Adrenal gland (tissue), 9 donors: ENCODE measurements at regions not wholly inside any gene's neighbourhood (a gene's known extent, or its start where the extent isn't known, plus 50 kb on each side); places are given as distances from the start of the nearest gene placed in this dataset.
"Not testable (repeated sequence)": the region's sequence is repeated elsewhere in the genome, so short reads cannot be mapped to it uniquely, and the experiment has no call there.

ENCODE experiments used
- DNase-seq, 7 donors: peaks; one replicate each; pipeline ENCODE4 v3.0.0-alpha.2; 2019 to 2020
- H3K27ac ChIP-seq, 5 donors: fragments of 200-600 bp; sonication (generic) in 4 of 5; 1 replicate in 3 of 5; 2 replicates in 2 of 5; pipeline versions ENCODE4 v1.5.1 to v1.8.0; 2016 to 2020; ENCODE audit warnings: mild to moderate bottlenecking in 1 of 5
- H3K27me3 ChIP-seq: fragments of 200-600 bp; 2 replicates; pipeline ENCODE4 v1.8.0; 2021
- H3K36me3 ChIP-seq, 2 donors: fragments of 200-600 bp; replicated peaks in 1 of 2; 1 replicate in 1 of 2; 2 replicates in 1 of 2; pipeline versions ENCODE4 v1.5.1 to v1.8.0; 2018 to 2022
- H3K4me1 ChIP-seq, 2 donors: fragments of 200-600 bp; replicated peaks in 1 of 2; 1 replicate in 1 of 2; 2 replicates in 1 of 2; pipeline versions ENCODE4 v1.5.1 to v1.8.0; 2018 to 2021
- H3K4me3 ChIP-seq, 4 donors: fragments of 200-600 bp; sonication (generic) in 3 of 4; one replicate each; pipeline ENCODE4 v1.5.1; 2016 to 2018
- H3K9me3 ChIP-seq, 3 donors: fragments of 200-600 bp; sonication (generic) in 1 of 3; replicated peaks in 1 of 3; 1 replicate in 2 of 3; 2 replicates in 1 of 3; pipeline versions ENCODE4 v1.5.1 to v1.8.0; 2016 to 2021
- WGBS, 4 donors: extraction: QIAGEN DNeasy Blood & Tissue Kit in 2 of 4; methylation state at CpG; one replicate each; pipeline versions ENCODE4 v1.1.5 to v1.1.7; 2013 to 2017; 5-methylcytosine and 5-hydroxymethylcytosine counted together
- intact Hi-C, 2 donors: fragments of 100-400 bp; cut with DNase I; formaldehyde crosslinking; loops; one replicate each; pipeline versions ENCODE4 v1.14.1 to v1.15.0; 2022 to 2023
- TF ChIP-seq, protein P1 (sequence below), 6 experiments: fragments of 450-650 bp in 4 of 6; fragments of 200-600 bp in 2 of 6; sonication (generic) in 1 of 6; IDR thresholded peaks; 1 replicate in 5 of 6; 2 replicates in 1 of 6; pipeline versions ENCODE4 v1.5.1 to v1.8.0; 2016 to 2021; ENCODE audit warnings: antibody characterized with exemption in 6 of 6, mild to moderate bottlenecking in 2 of 6, moderate library complexity in 1 of 6
- donor health status: healthy with polysubstance abuse.
- donor health status: Bipolar disorder and iron deficiency.
- donor health status: DM: yes; HTN: yes; CAD: no.
- donor health status: DM: no; HTN: no; CAD: no.
- donor health status: DM: no; HTN: no; CAD: no.

GRCh38 chr11:71698110-71698509 lies 115.4 kb upstream of the KRTAP5-11 start:
- H3K36me3 ChIP-seq, H3K27me3 ChIP-seq, H3K27ac ChIP-seq, H3K9me3 ChIP-seq, DNase-seq, intact Hi-C loops, H3K4me1 ChIP-seq, H3K4me3 ChIP-seq: not testable (repeated sequence)

DNA sequence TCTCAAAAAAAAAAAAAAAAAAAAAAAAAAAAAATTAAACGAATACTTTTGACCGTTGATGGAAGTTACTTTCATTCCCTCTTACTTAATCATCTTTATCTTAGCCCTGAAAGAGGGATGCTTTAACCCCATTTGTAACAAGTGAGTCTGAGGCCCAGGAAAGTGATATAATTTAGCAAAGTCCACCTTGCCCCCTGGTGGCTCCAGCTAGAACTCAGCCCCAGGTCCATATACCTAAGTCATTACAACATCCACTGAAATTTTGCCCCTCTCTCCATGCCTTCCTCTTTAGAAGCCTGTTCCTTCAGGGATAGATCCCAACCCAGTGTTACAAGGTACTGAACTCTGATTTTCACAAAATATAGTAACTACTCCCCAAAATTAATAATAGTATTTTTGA lies 116.3 kb upstream of the KRTAP5-11 start:
- H3K4me1 ChIP-seq, H3K36me3 ChIP-seq, H3K9me3 ChIP-seq, H3K4me3 ChIP-seq, H3K27me3 ChIP-seq, H3K27ac ChIP-seq, intact Hi-C loops: not testable (repeated sequence)
- TF ChIP-seq, protein P1, sequence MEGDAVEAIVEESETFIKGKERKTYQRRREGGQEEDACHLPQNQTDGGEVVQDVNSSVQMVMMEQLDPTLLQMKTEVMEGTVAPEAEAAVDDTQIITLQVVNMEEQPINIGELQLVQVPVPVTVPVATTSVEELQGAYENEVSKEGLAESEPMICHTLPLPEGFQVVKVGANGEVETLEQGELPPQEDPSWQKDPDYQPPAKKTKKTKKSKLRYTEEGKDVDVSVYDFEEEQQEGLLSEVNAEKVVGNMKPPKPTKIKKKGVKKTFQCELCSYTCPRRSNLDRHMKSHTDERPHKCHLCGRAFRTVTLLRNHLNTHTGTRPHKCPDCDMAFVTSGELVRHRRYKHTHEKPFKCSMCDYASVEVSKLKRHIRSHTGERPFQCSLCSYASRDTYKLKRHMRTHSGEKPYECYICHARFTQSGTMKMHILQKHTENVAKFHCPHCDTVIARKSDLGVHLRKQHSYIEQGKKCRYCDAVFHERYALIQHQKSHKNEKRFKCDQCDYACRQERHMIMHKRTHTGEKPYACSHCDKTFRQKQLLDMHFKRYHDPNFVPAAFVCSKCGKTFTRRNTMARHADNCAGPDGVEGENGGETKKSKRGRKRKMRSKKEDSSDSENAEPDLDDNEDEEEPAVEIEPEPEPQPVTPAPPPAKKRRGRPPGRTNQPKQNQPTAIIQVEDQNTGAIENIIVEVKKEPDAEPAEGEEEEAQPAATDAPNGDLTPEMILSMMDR (IDR thresholded peaks at IDR 0.05): peak in 5 of 6 experiments; percentile 22 to 55 (median 32)
- 41 to 61% (median 47%) methylated on average over 2 of the region's 2 CpGs for WGBS, 4 donors
- DNase-seq: peak in 4 of 7 donors; percentile 22 to 54 (median 38)

DNA sequence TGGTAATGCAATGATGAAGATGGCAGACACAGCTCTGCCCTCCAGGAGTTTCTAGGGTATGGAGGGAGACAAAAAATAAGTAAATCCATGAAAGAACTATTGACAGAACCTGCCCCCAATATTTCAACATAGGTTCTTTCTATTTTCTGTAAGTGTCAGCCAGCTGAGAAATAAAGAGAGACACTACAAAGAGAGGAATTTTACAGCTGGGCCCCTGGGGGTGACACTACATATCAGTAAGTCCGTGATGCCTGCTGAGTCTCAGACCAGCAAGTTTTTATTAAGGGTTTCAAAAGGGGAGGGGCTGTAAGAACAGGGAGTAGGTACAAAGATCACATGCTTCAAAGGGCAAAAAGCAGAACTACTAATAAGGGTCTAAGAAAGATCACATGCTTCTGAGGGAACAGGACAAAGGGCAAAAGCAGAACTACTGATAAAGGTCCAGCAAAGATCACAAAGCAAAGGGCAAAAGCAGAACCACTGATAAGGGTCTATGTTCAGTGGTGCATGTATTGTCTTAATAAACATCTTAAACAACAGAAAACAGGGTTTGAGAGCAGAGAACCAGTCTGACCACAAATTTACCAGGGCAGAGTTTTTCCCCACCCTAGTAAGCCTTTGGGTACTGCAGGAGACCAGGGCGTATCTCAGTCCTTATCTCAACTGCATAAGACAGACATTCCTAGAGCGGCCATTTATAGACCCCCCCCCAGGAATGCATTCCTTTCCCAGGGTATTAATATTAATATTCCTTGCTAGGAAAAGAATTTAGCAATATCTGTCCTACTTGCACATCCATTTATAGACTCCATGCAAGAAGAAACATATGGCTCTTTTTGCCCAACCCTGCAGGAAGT lies 119.0 kb upstream of the KRTAP5-11 start:
- DNase-seq, H3K9me3 ChIP-seq, H3K4me3 ChIP-seq, H3K36me3 ChIP-seq, intact Hi-C loops, H3K4me1 ChIP-seq, H3K27me3 ChIP-seq, H3K27ac ChIP-seq: not testable (repeated sequence)
- WGBS, 4 donors: 72 to 83% (median 81%) methylated on average over 3 of the region's 3 CpGs

DNA sequence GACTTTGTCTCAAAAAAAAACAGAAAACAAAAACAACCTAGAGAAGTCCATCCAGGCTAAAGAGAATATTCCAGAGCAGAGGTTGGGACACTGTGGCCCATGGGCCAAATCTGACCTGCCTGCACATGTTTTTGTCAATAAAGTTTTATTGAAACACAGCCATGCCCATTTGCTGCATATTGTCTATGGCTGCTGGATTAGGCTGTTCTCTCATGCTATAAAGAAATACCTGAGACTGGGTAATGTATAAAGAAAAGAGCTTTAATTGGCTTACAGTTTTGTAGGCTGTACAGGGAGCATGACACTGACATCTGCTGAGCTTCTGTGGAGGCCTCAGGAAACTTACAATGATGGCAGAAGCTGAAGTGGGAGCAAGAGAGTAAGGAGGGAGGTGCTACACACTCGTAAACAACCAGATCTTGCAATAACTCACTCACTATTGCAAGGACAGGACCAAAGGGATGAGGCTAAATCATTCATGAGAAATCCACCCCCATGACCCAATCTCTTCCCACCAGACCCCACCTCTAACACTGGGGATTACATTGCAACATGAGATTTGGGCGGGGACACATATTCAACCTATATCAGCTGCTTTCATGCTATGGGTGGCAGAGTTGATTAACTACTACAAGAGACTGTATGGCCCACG lies 122.5 kb upstream of the KRTAP5-11 start:
- H3K36me3 ChIP-seq, intact Hi-C loops, H3K27ac ChIP-seq, H3K9me3 ChIP-seq, H3K4me3 ChIP-seq, DNase-seq, H3K27me3 ChIP-seq, H3K4me1 ChIP-seq: not testable (repeated sequence)
- WGBS, 4 donors: 60 to 100% (median 72%) methylated on average over 2 of the region's 3 CpGs

DNA sequence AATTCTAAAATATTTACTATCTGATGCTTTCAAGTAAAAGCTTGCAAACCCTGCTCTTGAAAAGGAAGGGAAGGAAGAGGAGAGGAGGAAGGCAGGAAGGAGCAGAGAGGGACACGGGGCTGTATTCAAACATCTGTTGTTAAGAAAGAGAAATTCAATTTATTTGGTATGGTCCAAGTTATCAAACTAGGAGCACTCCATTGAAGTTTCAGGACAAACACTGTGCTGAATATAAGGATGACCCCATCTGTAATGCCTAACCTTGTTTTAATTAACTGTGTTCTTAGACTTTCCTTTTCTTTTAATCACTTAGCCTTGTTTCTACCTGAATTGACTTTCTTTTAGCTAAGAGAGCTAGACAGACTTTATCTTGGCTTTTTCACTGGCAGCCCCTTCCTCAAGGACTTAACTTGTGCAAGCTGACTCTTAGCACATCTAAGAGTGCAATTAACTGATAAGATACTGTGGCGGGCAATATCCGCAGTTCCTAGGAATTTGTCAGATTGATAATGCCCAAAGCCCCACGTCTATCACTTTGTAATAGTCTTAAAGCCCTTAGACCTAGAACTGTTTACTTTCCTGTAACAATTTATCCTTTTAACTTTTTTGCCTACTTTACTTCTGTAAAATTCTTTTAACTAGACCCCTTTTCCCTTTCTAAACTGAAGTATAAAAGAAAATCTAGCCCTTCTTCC lies 123.2 kb upstream of the KRTAP5-11 start:
- intact Hi-C loops, H3K9me3 ChIP-seq, H3K4me3 ChIP-seq, H3K27me3 ChIP-seq, H3K36me3 ChIP-seq, H3K4me1 ChIP-seq, H3K27ac ChIP-seq, DNase-seq: not testable (repeated sequence)
- 27 to 48% (median 38%) methylated on average over 3 to 4 of the region's 4 CpGs for WGBS, 4 donors

GRCh38 chr11:71707083-71707482 lies 124.4 kb upstream of the KRTAP5-11 start:
- H3K27me3 ChIP-seq, intact Hi-C loops, H3K4me3 ChIP-seq, DNase-seq, H3K4me1 ChIP-seq, H3K27ac ChIP-seq, H3K9me3 ChIP-seq, H3K36me3 ChIP-seq: not testable (repeated sequence)
- 88 to 94% (median 93%) methylated on average over 12 of the region's 12 CpGs for whole genome bisulfite sequencing, 4 donors

GRCh38 chr11:71709541-71709940 lies 123.5 kb upstream of the DEFB108B start:
- H3K27ac ChIP-seq, H3K36me3 ChIP-seq, H3K27me3 ChIP-seq, H3K4me1 ChIP-seq, intact Hi-C loops, H3K9me3 ChIP-seq, H3K4me3 ChIP-seq, DNase-seq: not testable (repeated sequence)
- 71 to 82% (median 79%) methylated on average over 5 to 6 of the region's 6 CpGs for WGBS, 4 donors

GRCh38 chr11:71710171-71710671 lies 122.8 kb upstream of the DEFB108B start:
- H3K27ac ChIP-seq, H3K36me3 ChIP-seq, intact Hi-C loops, H3K4me1 ChIP-seq, H3K4me3 ChIP-seq, H3K9me3 ChIP-seq, H3K27me3 ChIP-seq: not testable (repeated sequence)
- peak in 5 of 7 donors; percentile 20 to 63 (median 21) for DNase-seq
- 34 to 61% (median 41%) methylated on average over 12 to 16 of the region's 16 CpGs for WGBS, 4 donors

GRCh38 chr11:71710701-71711385 lies 122.2 kb upstream of the DEFB108B start:
- WGBS, 4 donors: 84 to 92% (median 89%) methylated on average over 10 of the region's 10 CpGs
- intact Hi-C loops, DNase-seq, H3K27me3 ChIP-seq, H3K9me3 ChIP-seq, H3K4me3 ChIP-seq, H3K4me1 ChIP-seq, H3K27ac ChIP-seq, H3K36me3 ChIP-seq: not testable (repeated sequence)
